OCI-LY1 (cell line): ENCODE measurements at regions not wholly inside any gene's neighbourhood (a gene's known extent, or its start where the extent isn't known, plus 50 kb on each side); places are given as distances from the start of the nearest gene placed in this dataset.

Experiments used
- EZH2 ChIP-seq: fragments of 200-600 bp; sonication (generic), shearing (Covaris generic); IDR thresholded peaks from 2 replicates; pipeline ENCODE4 v1.8.0; 2017; ENCODE audit warnings: borderline replicate concordance, mixed run types, mild to moderate bottlenecking, antibody characterized with exemption, low read length, moderate library complexity, mixed read lengths
- TF ChIP-seq, protein P1 (sequence below): fragments of 200-600 bp; sonication (generic), shearing (Covaris generic); IDR thresholded peaks from 2 replicates; pipeline ENCODE4 v1.5.1; 2017; ENCODE audit warnings: mild to moderate bottlenecking, antibody characterized with exemption, low read length, moderate library complexity, mixed read lengths

DNA sequence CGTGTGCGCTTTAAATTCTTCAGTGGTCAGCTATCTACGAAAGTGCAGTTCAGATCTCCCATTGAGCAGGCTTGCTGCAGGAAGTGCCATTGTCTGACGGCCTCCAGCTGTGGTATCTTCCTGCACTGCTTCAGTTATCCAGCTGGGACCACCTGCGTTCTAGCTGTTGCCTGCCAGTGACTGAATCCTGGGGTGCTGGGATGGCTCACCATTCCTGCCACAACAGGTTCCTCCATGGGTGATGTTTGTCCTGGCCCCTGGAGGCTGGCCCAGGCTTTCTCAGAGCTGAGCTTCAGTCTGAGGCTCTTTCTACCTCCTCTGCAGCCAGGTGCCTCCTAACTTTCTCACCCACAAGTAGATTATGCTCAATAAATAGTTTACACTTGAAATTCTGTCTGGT is 498.5 kb upstream of the HS6ST1 start:
- TF ChIP-seq, protein P1, sequence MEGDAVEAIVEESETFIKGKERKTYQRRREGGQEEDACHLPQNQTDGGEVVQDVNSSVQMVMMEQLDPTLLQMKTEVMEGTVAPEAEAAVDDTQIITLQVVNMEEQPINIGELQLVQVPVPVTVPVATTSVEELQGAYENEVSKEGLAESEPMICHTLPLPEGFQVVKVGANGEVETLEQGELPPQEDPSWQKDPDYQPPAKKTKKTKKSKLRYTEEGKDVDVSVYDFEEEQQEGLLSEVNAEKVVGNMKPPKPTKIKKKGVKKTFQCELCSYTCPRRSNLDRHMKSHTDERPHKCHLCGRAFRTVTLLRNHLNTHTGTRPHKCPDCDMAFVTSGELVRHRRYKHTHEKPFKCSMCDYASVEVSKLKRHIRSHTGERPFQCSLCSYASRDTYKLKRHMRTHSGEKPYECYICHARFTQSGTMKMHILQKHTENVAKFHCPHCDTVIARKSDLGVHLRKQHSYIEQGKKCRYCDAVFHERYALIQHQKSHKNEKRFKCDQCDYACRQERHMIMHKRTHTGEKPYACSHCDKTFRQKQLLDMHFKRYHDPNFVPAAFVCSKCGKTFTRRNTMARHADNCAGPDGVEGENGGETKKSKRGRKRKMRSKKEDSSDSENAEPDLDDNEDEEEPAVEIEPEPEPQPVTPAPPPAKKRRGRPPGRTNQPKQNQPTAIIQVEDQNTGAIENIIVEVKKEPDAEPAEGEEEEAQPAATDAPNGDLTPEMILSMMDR = no peak
- no peak for TF ChIP-seq EZH2
